H1 (cell line): ENCODE measurements at regions not wholly inside any gene's neighbourhood (a gene's known extent, or its start where the extent isn't known, plus 50 kb on each side); places are given as distances from the start of the nearest gene placed in this dataset.

Experiments
- CTCF ChIA-PET: fragments of 300-600 bp; sonication (Branson Sonifier 250); formaldehyde crosslinking; loops from one replicate; lab custom pipeline; 2021; ENCODE audit not compliant: partially characterized antibody; lab: Charles Lee
- POLR2A ChIA-PET: fragments of 300-600 bp; sonication (Branson Sonifier 250); formaldehyde crosslinking; loops from one replicate; lab custom pipeline; 2021; ENCODE audit warnings: inconsistent platforms; ENCODE audit not compliant: partially characterized antibody; lab: Charles Lee
- DNase-seq, 2 experiments: peaks; one replicate each; pipeline versions ENCODE4 v3.0.0 to v3.0.0-alpha.2; 2010 to 2022; ENCODE audit warnings: low spot score in 2 of 2, low read depth in 1 of 2, mixed read lengths in 1 of 2
- FAIRE-seq: peaks from 2 replicates; lab custom pipeline; 2011; peaks lifted over from hg19 to GRCh38; lab: Jason Lieb, UNC
- H2AFZ ChIP-seq: 2 replicates; pipeline ENCODE4 v1.8.1; 2012; ENCODE audit warnings: low read length, inconsistent platforms
- H2AK5ac ChIP-seq: 2 replicates; pipeline ENCODE4 v1.6.1; 2013; ENCODE audit warnings: low read depth, low read length
- H2BK120ac ChIP-seq: replicated peaks from 2 replicates; pipeline ENCODE3; 2013; ENCODE audit warnings: low read depth, low read length, inconsistent platforms
- H2BK12ac ChIP-seq: 2 replicates; pipeline ENCODE4 v1.6.1; 2013; ENCODE audit warnings: low read depth, low read length
- H2BK15ac ChIP-seq: 2 replicates; pipeline ENCODE4 v1.6.1; 2013; ENCODE audit warnings: low read length
- H2BK20ac ChIP-seq: 2 replicates; pipeline ENCODE4 v1.6.1; 2013; ENCODE audit warnings: low read length
- H2BK5ac ChIP-seq: 2 replicates; pipeline ENCODE4 v1.6.1; 2013; ENCODE audit warnings: low read depth, low read length
- H3K14ac ChIP-seq: 2 replicates; pipeline ENCODE4 v1.6.1; 2013; ENCODE audit warnings: inconsistent platforms; ENCODE audit not compliant: insufficient read length
- H3K18ac ChIP-seq: 2 replicates; pipeline ENCODE4 v1.6.1; 2013; ENCODE audit warnings: low read length; ENCODE audit errors: extremely low read depth
- H3K23ac ChIP-seq: 2 replicates; pipeline ENCODE4 v1.6.1; 2013; ENCODE audit warnings: inconsistent platforms; ENCODE audit not compliant: insufficient read length
- H3K23me2 ChIP-seq: 2 replicates; pipeline ENCODE4 v1.6.1; 2013; ENCODE audit warnings: low read depth, low read length
- H3K27ac ChIP-seq: 2 replicates; pipeline ENCODE4 v1.6.1; 2011; ENCODE audit warnings: low read depth, low read length, inconsistent platforms
- H3K27me3 ChIP-seq, 4 experiments: replicated peaks in 1 of 4; 1 replicate in 1 of 4; 2 replicates in 3 of 4; pipeline versions ENCODE4 v1.6.1 to v1.8.1; 2011 to 2013; ENCODE audit warnings: low read length in 3 of 4, mild to moderate bottlenecking in 3 of 4, inconsistent platforms in 2 of 4, mixed read lengths in 2 of 4, moderate library complexity in 1 of 4; ENCODE audit not compliant: control insufficient read depth in 3 of 4, insufficient read depth in 3 of 4; ENCODE audit errors: extremely low read depth in 1 of 4
- H3K36me3 ChIP-seq, 4 experiments: 2 replicates each; pipeline versions ENCODE4 v1.6.1 to v1.8.1; 2011 to 2013; ENCODE audit warnings: mild to moderate bottlenecking in 4 of 4, low read length in 3 of 4, moderate library complexity in 2 of 4, control low read depth in 1 of 4, inconsistent platforms in 1 of 4; ENCODE audit not compliant: insufficient read depth in 4 of 4, control insufficient read depth in 2 of 4
- H3K4ac ChIP-seq: replicated peaks from 2 replicates; pipeline ENCODE3; 2013; ENCODE audit warnings: low read length, low read depth, mixed read lengths, inconsistent platforms; ENCODE audit not compliant: insufficient read length
- H3K4me1 ChIP-seq, 4 experiments: replicated peaks in 1 of 4; 1 replicate in 1 of 4; 2 replicates in 3 of 4; pipeline versions ENCODE4 v1.6.1 to v1.8.1; 2011 to 2013; ENCODE audit warnings: low read length in 3 of 4, inconsistent platforms in 2 of 4, mixed read lengths in 1 of 4; ENCODE audit not compliant: insufficient read depth in 4 of 4, control insufficient read depth in 3 of 4
- H3K4me2 ChIP-seq, 2 experiments: 2 replicates each; pipeline versions ENCODE4 v1.6.1 to v1.8.1; 2011 to 2013; ENCODE audit warnings: low read depth in 2 of 2, low read length in 2 of 2, control low read depth in 1 of 2, inconsistent platforms in 1 of 2, mild to moderate bottlenecking in 1 of 2; ENCODE audit not compliant: insufficient read depth in 1 of 2
- H3K4me3 ChIP-seq, 4 experiments: fragments of 200-600, 300-600 bp in 1 of 4; sonication (generic), shearing (Covaris generic), sonication (Bioruptor Twin) in 1 of 4; 2 replicates each; pipeline versions ENCODE4 v1.5.1 to v1.8.1; 2011 to 2016; ENCODE audit warnings: low read length in 4 of 4, low read depth in 3 of 4, control low read depth in 2 of 4, inconsistent platforms in 2 of 4, mild to moderate bottlenecking in 2 of 4, mixed read lengths in 1 of 4, moderate library complexity in 1 of 4; ENCODE audit not compliant: insufficient read depth in 2 of 4; ENCODE audit errors: extremely low read depth in 1 of 4
- H3K56ac ChIP-seq: replicated peaks from 2 replicates; pipeline ENCODE3; 2013; ENCODE audit warnings: low read depth, mild to moderate bottlenecking, mixed read lengths, low read length, inconsistent platforms; ENCODE audit not compliant: insufficient read length
- H3K79me1 ChIP-seq: 2 replicates; pipeline ENCODE4 v1.6.1; 2013; ENCODE audit warnings: low read depth, low read length, control low read depth
- H3K79me2 ChIP-seq, 2 experiments: 2 replicates each; pipeline versions ENCODE4 v1.6.1 to v1.8.1; 2012 to 2013; ENCODE audit warnings: low read length in 2 of 2, mild to moderate bottlenecking in 2 of 2, inconsistent platforms in 1 of 2; ENCODE audit not compliant: insufficient read depth in 2 of 2, control insufficient read depth in 1 of 2
- H3K9ac ChIP-seq, 4 experiments: replicated peaks in 1 of 4; 1 replicate in 1 of 4; 2 replicates in 3 of 4; pipeline versions ENCODE4 v1.6.1 to v1.8.1; 2011 to 2013; ENCODE audit warnings: low read depth in 3 of 4, low read length in 3 of 4, control low read depth in 2 of 4, mild to moderate bottlenecking in 2 of 4, moderate library complexity in 2 of 4, inconsistent platforms in 1 of 4; ENCODE audit errors: extremely low read depth in 1 of 4
- H3K9me3 ChIP-seq, 2 experiments: 2 replicates each; pipeline versions ENCODE4 v1.6.1 to v1.8.1; 2012 to 2013; ENCODE audit warnings: mild to moderate bottlenecking in 2 of 2, moderate library complexity in 2 of 2, control low read depth in 1 of 2, inconsistent platforms in 1 of 2, low read depth in 1 of 2, low read length in 1 of 2, mixed read lengths in 1 of 2; ENCODE audit not compliant: insufficient read depth in 2 of 2
- H4K20me1 ChIP-seq, 2 experiments: replicated peaks in 1 of 2; 2 replicates each; pipeline versions ENCODE3 to v1.8.1; 2011 to 2013; ENCODE audit warnings: inconsistent platforms in 2 of 2, low read length in 2 of 2, mild to moderate bottlenecking in 1 of 2; ENCODE audit not compliant: insufficient read depth in 2 of 2, control insufficient read depth in 1 of 2
- H4K5ac ChIP-seq: 2 replicates; pipeline ENCODE4 v1.6.1; 2013; ENCODE audit warnings: low read length, low read depth, mixed read lengths, inconsistent platforms; ENCODE audit not compliant: insufficient read length
- H4K8ac ChIP-seq: 2 replicates; pipeline ENCODE4 v1.8.0; 2013; ENCODE audit warnings: mild to moderate bottlenecking, moderate library complexity, low read length, inconsistent platforms; ENCODE audit not compliant: insufficient read depth; ENCODE audit errors: extremely low read depth
- H4K91ac ChIP-seq: replicated peaks from 2 replicates; pipeline ENCODE3; 2013; ENCODE audit warnings: low read length, mixed read lengths, inconsistent platforms; ENCODE audit not compliant: insufficient read length
- CBX8 ChIP-seq: fragments of 300-800, 300-1000 bp; sonication (generic); IDR thresholded peaks from 2 replicates; pipeline ENCODE4 v1.7.1; 2016; ENCODE audit warnings: low read depth, low read length, borderline replicate concordance
- CREB1 ChIP-seq: IDR thresholded peaks from 2 replicates; pipeline ENCODE4 v1.6.1; 2012; ENCODE audit warnings: inconsistent platforms
- EGR1 ChIP-seq: IDR thresholded peaks from 2 replicates; pipeline ENCODE4 v1.6.1; 2011; ENCODE audit warnings: low read depth, low read length, borderline replicate concordance
- GTF2F1 ChIP-seq: IDR thresholded peaks from 2 replicates; pipeline ENCODE4 v1.6.1; 2012; ENCODE audit warnings: low read depth, low read length, improper control_type of control experiment, borderline replicate concordance
- HDAC2 ChIP-seq, 2 experiments: fragments of 300-600 bp in 1 of 2; sonication (generic) in 1 of 2; IDR thresholded peaks; 2 replicates each; pipeline ENCODE4 v1.6.1; 2011 to 2012; ENCODE audit warnings: low read depth in 2 of 2, low read length in 2 of 2, mild to moderate bottlenecking in 2 of 2, moderate library complexity in 2 of 2, borderline replicate concordance in 1 of 2, inconsistent platforms in 1 of 2
- KDM1A ChIP-seq: fragments of 200-600, 300-600 bp; sonication (generic); IDR thresholded peaks from 2 replicates; pipeline ENCODE4 v1.7.1; 2016; ENCODE audit warnings: mild to moderate bottlenecking, low read length, borderline replicate concordance
- MAFK ChIP-seq: IDR thresholded peaks from 2 replicates; pipeline ENCODE4 v1.6.1; 2012; ENCODE audit warnings: low read depth, mild to moderate bottlenecking, improper control_type of control experiment, low read length
- NRF1 ChIP-seq: IDR thresholded peaks from 2 replicates; pipeline ENCODE4 v1.6.1; 2011; ENCODE audit warnings: mild to moderate bottlenecking, low read depth, low read length, improper control_type of control experiment
- PHF8 ChIP-seq: fragments of 200-600 bp; sonication (generic); conservative IDR thresholded peaks from 2 replicates; pipeline ENCODE4 v1.7.1; 2012; ENCODE audit warnings: low read depth, mild to moderate bottlenecking, inconsistent platforms, low read length, moderate library complexity
- RAD21 ChIP-seq, 2 experiments: IDR thresholded peaks in 1 of 2; conservative IDR thresholded peaks in 1 of 2; 2 replicates each; pipeline ENCODE4 v1.6.1; 2011; ENCODE audit warnings: low read depth in 2 of 2, low read length in 2 of 2, improper control_type of control experiment in 1 of 2, inconsistent platforms in 1 of 2, mild to moderate bottlenecking in 1 of 2, moderate library complexity in 1 of 2
- RFX5 ChIP-seq: IDR thresholded peaks from 2 replicates; pipeline ENCODE4 v1.6.1; 2011; ENCODE audit warnings: low read depth, low read length, improper control_type of control experiment, borderline replicate concordance
- RXRA ChIP-seq: IDR thresholded peaks from 2 replicates; pipeline ENCODE4 v1.6.1; 2011; ENCODE audit warnings: low read depth, mild to moderate bottlenecking, low read length, moderate library complexity; ENCODE audit not compliant: insufficient read depth
- SP4 ChIP-seq: IDR thresholded peaks from 2 replicates; pipeline ENCODE4 v1.6.1; 2012; ENCODE audit warnings: low read length, inconsistent platforms
- TBP ChIP-seq: IDR thresholded peaks from 2 replicates; pipeline ENCODE4 v1.6.1; 2011; ENCODE audit warnings: low read depth, low read length, improper control_type of control experiment
- YY1 ChIP-seq: IDR thresholded peaks from 2 replicates; pipeline ENCODE4 v1.6.1; 2011; ENCODE audit warnings: low read depth, mild to moderate bottlenecking, low read length
- WGBS, 2 experiments: shearing (Covaris generic) in 1 of 2; methylation state at CpG; one replicate each; pipeline versions ENCODE4 v1.1.6 to v1.1.7; 2013 to 2015; ENCODE audit warnings: low lambda C conversion rate in 2 of 2, mixed read lengths in 2 of 2, inconsistent platforms in 1 of 2, low coverage in 1 of 2, missing lambda C conversion rate in 1 of 2; ENCODE audit not compliant: insufficient replicate concordance in 2 of 2, insufficient coverage in 1 of 2, insufficient read length in 1 of 2; ENCODE audit errors: extremely low coverage in 1 of 2, missing lambda C conversion rate in 1 of 2; 5-methylcytosine and 5-hydroxymethylcytosine counted together

- Histone ChIP-seq H2BK20ac (no peak overlapping the region), H3K14ac (no peak overlapping the region), H4K91ac (no peak overlapping the region), H2BK120ac (no peak overlapping the region), H3K18ac (no peak overlapping the region), H3K4ac (no peak overlapping the region), H4K5ac (no peak overlapping the region), H3K27ac (no peak overlapping the region), H3K36me3 (no peaks in the 10 kb centered on the region), H3K4me3 (no peak overlapping the region), H2AFZ (no peak overlapping the region), H3K4me1 (no peaks in the 10 kb centered on the region), H3K23me2 (no peaks in the 10 kb centered on the region), H3K9me3 (peaks cover 13 to 18% of the 10 kb centered on the region in 2 experiments), H3K23ac (no peak overlapping the region), H3K27me3 (no peaks in the 10 kb centered on the region), H3K4me2 (no peak overlapping the region), H4K20me1 (no peaks in the 10 kb centered on the region), H2BK5ac (no peak overlapping the region), H2BK15ac (no peak overlapping the region), H3K9ac (no peak overlapping the region), H3K79me2 (no peaks in the 10 kb centered on the region), H2BK12ac (no peak overlapping the region), H4K8ac (no peak overlapping the region), H3K79me1 (no peaks in the 10 kb centered on the region), H2AK5ac (no peak overlapping the region), H3K56ac (no peak overlapping the region)
- DNase-seq (no peak), FAIRE-seq (no peak)
- ChIA-PET CTCF (interaction anchor here (0.6 kb wide), 1 partner anchor 662 kb away, joined by 3 read pairs; no protein-coding TSS in a partner anchor), POLR2A (no interaction called here)
- 86% methylated on average over 1 of the region's 1 CpG; no CpG with 5 or more reads in 1 of the 2 experiments for WGBS, 2 experiments
- TF ChIP-seq GTF2F1 = no peak
- no peak for TF ChIP-seq EGR1
- TF ChIP-seq CBX8 = no peak
- TF ChIP-seq HDAC2 (IDR thresholded peaks at IDR 0.05; ENCODE audit: borderline replicate concordance in 1 of 2, low read depth in 2 of 2, low read length in 2 of 2) = no peak
- TF ChIP-seq NRF1 = no peak
- no peak for TF ChIP-seq RXRA
- no peak for TF ChIP-seq MAFK
- no peak for TF ChIP-seq RAD21 (IDR thresholded peaks at IDR 0.05 in 1 of 2, conservative IDR thresholded peaks at IDR 0.05 in 1 of 2; ENCODE audit: low read depth in 2 of 2, low read length in 2 of 2)
- no peak for TF ChIP-seq KDM1A
- no peak for TF ChIP-seq YY1
- TF ChIP-seq CREB1 = no peak
- TF ChIP-seq SP4 = no peak
- TF ChIP-seq PHF8 = no peak
- TF ChIP-seq RFX5 = no peak
- no peak for TF ChIP-seq TBP
Measured at GRCh38 chr2:19146867-19147266, 211.6 kb downstream of the OSR1 start.
